ENCODE measurements at regions not wholly inside any gene's neighbourhood (a gene's known extent, or its start where the extent isn't known, plus 50 kb on each side); places are given as distances from the start of the nearest gene placed in this dataset.
A peak's percentile ranks its signal among the peaks of the same experiment; 100 is the strongest.

DNA sequence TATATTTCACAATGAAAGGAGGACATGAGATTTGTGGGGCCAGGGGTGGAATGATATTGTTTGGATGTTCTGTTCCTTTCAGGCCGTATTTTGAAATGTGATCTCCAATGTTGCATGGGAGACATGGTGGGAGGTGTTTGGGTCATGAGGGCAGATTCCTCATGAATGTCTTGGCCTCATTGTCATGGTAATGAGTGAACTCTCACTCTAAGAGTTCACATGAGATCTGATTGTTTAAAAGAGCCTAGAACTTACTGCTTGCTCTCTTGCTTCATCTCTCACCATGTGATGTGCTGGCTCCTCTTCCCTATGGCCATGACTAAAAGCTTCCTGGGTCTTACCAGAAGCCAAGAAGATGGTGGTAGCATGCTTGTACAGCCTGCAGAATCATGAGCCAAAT, 1183.0 kb downstream of the TECRL start:
- Histone ChIP-seq H2BK120ac (ENCODE audit: insufficient read depth, low read length, poor library complexity) (no peak overlapping the region), H3K4ac (ENCODE audit: low read depth, low read length) (no peak overlapping the region), H4K91ac (ENCODE audit: low read depth, low read length) (no peak overlapping the region), H3K14ac (ENCODE audit: low read length) (no peak overlapping the region), H3K4me1 (ENCODE audit: control insufficient read depth in 1 of 2, insufficient read depth in 2 of 2, low read length in 2 of 2) (no peaks in the 10 kb centered on the region), H3K4me3 (ENCODE audit: low read depth, low read length) (no peak overlapping the region), H4K12ac (ENCODE audit: low read depth, low read length) (no peak overlapping the region), H3K79me2 (ENCODE audit: control insufficient read depth, insufficient read depth, low read length, poor library complexity) (no peaks in the 10 kb centered on the region), H2AFZ (ENCODE audit: insufficient read depth, low read length, poor library complexity) (no peak overlapping the region), H3K23ac (ENCODE audit: low read length) (no peak overlapping the region), H3K27ac (ENCODE audit: low read depth, low read length) (no peak overlapping the region), H3K9ac (ENCODE audit: low read length) (no peak overlapping the region), H2BK12ac (ENCODE audit: low read length) (no peak overlapping the region), H4K8ac (ENCODE audit: low read depth, low read length) (no peak overlapping the region), H2BK5ac (ENCODE audit: low read depth, low read length, poor library complexity) (no peak overlapping the region), H2AK5ac (ENCODE audit: low read length) (no peak overlapping the region), H3K36me3 (ENCODE audit: control insufficient read depth in 1 of 2, insufficient read depth in 2 of 2, low read length in 2 of 2) (no peaks in the 10 kb centered on the region), H3K79me1 (ENCODE audit: low read length) (no peaks in the 10 kb centered on the region), H3K27me3 (ENCODE audit: insufficient read depth, low read length) (no peaks in the 10 kb centered on the region), H3K9me3 (ENCODE audit: insufficient read depth, low read depth, low read length) (no peaks in the 10 kb centered on the region), H3K4me2 (ENCODE audit: low read length) (no peak overlapping the region), H3K18ac (ENCODE audit: low read length) (no peak overlapping the region)
- no CpG with 5 or more reads among the region's 1 CpG for WGBS (ENCODE audit: extremely low coverage, insufficient coverage, insufficient read length)
- no peak for DNase-seq

DNA sequence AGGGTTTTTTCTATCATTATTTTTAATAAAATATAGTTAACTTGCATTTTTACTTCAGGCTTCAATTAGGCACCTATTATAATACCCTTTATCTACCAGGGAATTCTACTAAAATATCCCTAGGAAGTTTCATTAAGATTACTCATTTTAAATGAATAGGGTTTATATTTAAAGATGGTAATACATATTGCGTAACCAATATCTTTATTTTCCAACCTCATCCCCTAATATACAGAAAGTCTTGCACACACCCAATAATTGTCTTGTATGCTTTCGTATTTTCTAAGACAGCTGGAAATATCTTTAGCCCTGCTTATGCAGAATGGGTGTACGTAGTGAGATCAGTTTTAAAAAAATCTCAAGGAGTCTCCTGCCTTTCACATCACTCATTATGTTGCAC, 1186.8 kb downstream of the TECRL start:
- no peak overlapping the region for H2BK12ac ChIP-seq (ENCODE audit: low read length)
- no peak overlapping the region for H2BK5ac ChIP-seq (ENCODE audit: low read depth, low read length, poor library complexity)
- H3K4me2 ChIP-seq (ENCODE audit: low read length), result no peak overlapping the region
- H3K9me3 ChIP-seq (ENCODE audit: insufficient read depth, low read depth, low read length), result no peaks in the 10 kb centered on the region
- no peak overlapping the region for H2BK120ac ChIP-seq (ENCODE audit: insufficient read depth, low read length, poor library complexity)
- H2AFZ ChIP-seq (ENCODE audit: insufficient read depth, low read length, poor library complexity), result no peak overlapping the region
- H3K4me3 ChIP-seq (ENCODE audit: low read depth, low read length), result no peak overlapping the region
- no peak overlapping the region for H3K4ac ChIP-seq (ENCODE audit: low read depth, low read length)
- H3K4me1 ChIP-seq (ENCODE audit: control insufficient read depth in 1 of 2, insufficient read depth in 2 of 2, low read length in 2 of 2), result peaks cover 4 to 5% of the 10 kb centered on the region in 2 experiments
- no peak overlapping the region for H4K12ac ChIP-seq (ENCODE audit: low read depth, low read length)
- no peak overlapping the region for H3K9ac ChIP-seq (ENCODE audit: low read length)
- no peak overlapping the region for H3K18ac ChIP-seq (ENCODE audit: low read length)
- H3K79me2 ChIP-seq (ENCODE audit: control insufficient read depth, insufficient read depth, low read length, poor library complexity), result no peaks in the 10 kb centered on the region
- no peak overlapping the region for H4K8ac ChIP-seq (ENCODE audit: low read depth, low read length)
- WGBS (ENCODE audit: extremely low coverage, insufficient coverage, insufficient read length), result no CpG with 5 or more reads among the region's 3 CpGs
- no peak overlapping the region for H2AK5ac ChIP-seq (ENCODE audit: low read length)
- no peak overlapping the region for H3K27ac ChIP-seq (ENCODE audit: low read depth, low read length)
- H3K14ac ChIP-seq (ENCODE audit: low read length), result no peak overlapping the region
- no peak for DNase-seq
- H3K79me1 ChIP-seq (ENCODE audit: low read length), result peaks cover 6% of the 10 kb centered on the region
- no peaks in the 10 kb centered on the region for H3K27me3 ChIP-seq (ENCODE audit: insufficient read depth, low read length)
- no peak overlapping the region for H4K91ac ChIP-seq (ENCODE audit: low read depth, low read length)
- no peak overlapping the region for H3K23ac ChIP-seq (ENCODE audit: low read length)
- H3K36me3 ChIP-seq (ENCODE audit: control insufficient read depth in 1 of 2, insufficient read depth in 2 of 2, low read length in 2 of 2), result no peaks in the 10 kb centered on the region

- Histone ChIP-seq H3K4me1 (ENCODE audit: control insufficient read depth in 1 of 2, insufficient read depth in 2 of 2, low read length in 2 of 2) (peaks cover 4 to 5% of the 10 kb centered on the region in 2 experiments), H3K79me1 (ENCODE audit: low read length) (peaks cover 6% of the 10 kb centered on the region), H2BK12ac (ENCODE audit: low read length) (no peak overlapping the region), H3K4ac (ENCODE audit: low read depth, low read length) (no peak overlapping the region), H2AFZ (ENCODE audit: insufficient read depth, low read length, poor library complexity) (no peak overlapping the region), H3K18ac (ENCODE audit: low read length) (no peak overlapping the region), H4K91ac (ENCODE audit: low read depth, low read length) (no peak overlapping the region), H2BK5ac (ENCODE audit: low read depth, low read length, poor library complexity) (no peak overlapping the region), H2BK120ac (ENCODE audit: insufficient read depth, low read length, poor library complexity) (no peak overlapping the region), H3K23ac (ENCODE audit: low read length) (no peak overlapping the region), H3K14ac (ENCODE audit: low read length) (no peak overlapping the region), H3K4me3 (ENCODE audit: low read depth, low read length) (no peak overlapping the region), H3K36me3 (ENCODE audit: control insufficient read depth in 1 of 2, insufficient read depth in 2 of 2, low read length in 2 of 2) (no peaks in the 10 kb centered on the region), H3K9ac (ENCODE audit: low read length) (no peak overlapping the region), H2AK5ac (ENCODE audit: low read length) (no peak overlapping the region), H3K27me3 (ENCODE audit: insufficient read depth, low read length) (no peaks in the 10 kb centered on the region), H3K79me2 (ENCODE audit: control insufficient read depth, insufficient read depth, low read length, poor library complexity) (no peaks in the 10 kb centered on the region), H3K4me2 (ENCODE audit: low read length) (no peak overlapping the region), H3K9me3 (ENCODE audit: insufficient read depth, low read depth, low read length) (no peaks in the 10 kb centered on the region), H3K27ac (ENCODE audit: low read depth, low read length) (no peak overlapping the region), H4K12ac (ENCODE audit: low read depth, low read length) (no peak overlapping the region), H4K8ac (ENCODE audit: low read depth, low read length) (no peak overlapping the region)
- no peak for DNase-seq
- WGBS (ENCODE audit: extremely low coverage, insufficient coverage, insufficient read length), result no CpG with 5 or more reads among the region's 1 CpG
Observed at GRCh38 chr4:63221477-63221876, 1187.8 kb downstream of the TECRL start.

DNA sequence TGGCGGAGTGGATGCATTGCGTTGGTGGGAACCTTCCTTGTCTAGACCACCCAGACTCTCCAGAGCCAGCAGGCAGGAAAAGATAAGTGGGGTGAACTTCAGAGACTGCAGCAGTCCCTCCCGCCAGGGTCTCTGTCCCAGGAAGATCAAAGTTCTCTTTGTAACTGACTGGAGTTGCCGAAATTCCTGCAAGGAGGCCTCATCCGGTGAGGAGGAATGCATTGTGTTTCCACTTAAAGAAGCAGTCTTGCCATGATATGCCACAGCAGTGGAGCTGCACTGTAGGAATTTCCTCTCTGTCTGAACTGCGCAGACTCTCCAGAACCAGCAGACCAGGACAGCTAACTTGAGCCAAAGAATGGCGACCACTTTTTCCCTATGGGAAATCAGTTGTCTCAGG, 1190.4 kb downstream of the TECRL start:
- Histone ChIP-seq H3K36me3 (ENCODE audit: control insufficient read depth in 1 of 2, insufficient read depth in 2 of 2, low read length in 2 of 2) (no peaks in the 10 kb centered on the region), H4K91ac (ENCODE audit: low read depth, low read length) (peak overlapping the region; percentile 74), H3K79me1 (ENCODE audit: low read length) (peaks cover 6% of the 10 kb centered on the region), H2BK5ac (ENCODE audit: low read depth, low read length, poor library complexity) (peak overlapping the region; percentile 65), H2BK120ac (ENCODE audit: insufficient read depth, low read length, poor library complexity) (peak overlapping the region; percentile 67), H3K4me1 (ENCODE audit: control insufficient read depth in 1 of 2, insufficient read depth in 2 of 2, low read length in 2 of 2) (peaks cover 4 to 5% of the 10 kb centered on the region in 2 experiments), H3K9ac (ENCODE audit: low read length) (no peak overlapping the region), H2AK5ac (ENCODE audit: low read length) (no peak overlapping the region), H3K4me3 (ENCODE audit: low read depth, low read length) (no peak overlapping the region), H3K27ac (ENCODE audit: low read depth, low read length) (peak overlapping the region; percentile 84), H2AFZ (ENCODE audit: insufficient read depth, low read length, poor library complexity) (no peak overlapping the region), H3K14ac (ENCODE audit: low read length) (peak overlapping the region; percentile 54), H3K4ac (ENCODE audit: low read depth, low read length) (no peak overlapping the region), H4K8ac (ENCODE audit: low read depth, low read length) (peak overlapping the region; percentile 18), H3K27me3 (ENCODE audit: insufficient read depth, low read length) (no peaks in the 10 kb centered on the region), H3K79me2 (ENCODE audit: control insufficient read depth, insufficient read depth, low read length, poor library complexity) (no peaks in the 10 kb centered on the region), H3K23ac (ENCODE audit: low read length) (no peak overlapping the region), H3K18ac (ENCODE audit: low read length) (no peak overlapping the region), H2BK12ac (ENCODE audit: low read length) (no peak overlapping the region), H3K4me2 (ENCODE audit: low read length) (no peak overlapping the region), H3K9me3 (ENCODE audit: insufficient read depth, low read depth, low read length) (no peaks in the 10 kb centered on the region), H4K12ac (ENCODE audit: low read depth, low read length) (no peak overlapping the region)
- no CpG with 5 or more reads among the region's 7 CpGs for WGBS (ENCODE audit: extremely low coverage, insufficient coverage, insufficient read length)
- DNase-seq, result no peak

Measured in trophoblast cell (in vitro differentiated cells and primary cell).